ENCODE measurements at regions not wholly inside any gene's neighbourhood (a gene's known extent, or its start where the extent isn't known, plus 50 kb on each side); places are given as distances from the start of the nearest gene placed in this dataset.
"Not testable (repeated sequence)": the region's sequence is repeated elsewhere in the genome, so short reads cannot be mapped to it uniquely, and the experiment has no call there.

DNA sequence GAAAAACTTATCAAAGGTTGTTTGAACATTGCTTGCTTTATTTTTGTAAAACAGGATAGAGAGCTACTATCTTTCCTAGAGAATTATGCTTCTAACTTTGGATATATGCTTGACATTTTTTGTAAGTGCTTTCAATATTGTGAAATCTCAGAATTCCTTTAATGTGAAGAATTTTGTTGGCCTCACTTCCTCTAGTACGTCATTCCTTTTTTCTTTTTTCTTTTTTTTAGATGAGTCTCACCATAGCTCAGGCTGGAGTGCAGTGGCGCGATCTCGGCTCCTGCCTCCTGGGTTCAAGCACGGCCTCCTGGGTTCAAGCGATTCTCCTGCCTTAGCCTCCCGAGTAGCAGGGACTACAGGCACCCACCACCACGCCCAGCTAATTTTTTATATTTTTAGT lies 668.1 kb downstream of the RFPL4B start:
- H3K4me3 ChIP-seq (ENCODE audit: low read depth, low read length): no peak overlapping the region
- TF ChIP-seq POLR2A (IDR thresholded peaks at IDR 0.05; ENCODE audit: extremely low read depth, insufficient read length) (no peak), MYC (IDR thresholded peaks at IDR 0.05; ENCODE audit: low read depth, low read length) (no peak)
- TF ChIP-seq, protein P1, sequence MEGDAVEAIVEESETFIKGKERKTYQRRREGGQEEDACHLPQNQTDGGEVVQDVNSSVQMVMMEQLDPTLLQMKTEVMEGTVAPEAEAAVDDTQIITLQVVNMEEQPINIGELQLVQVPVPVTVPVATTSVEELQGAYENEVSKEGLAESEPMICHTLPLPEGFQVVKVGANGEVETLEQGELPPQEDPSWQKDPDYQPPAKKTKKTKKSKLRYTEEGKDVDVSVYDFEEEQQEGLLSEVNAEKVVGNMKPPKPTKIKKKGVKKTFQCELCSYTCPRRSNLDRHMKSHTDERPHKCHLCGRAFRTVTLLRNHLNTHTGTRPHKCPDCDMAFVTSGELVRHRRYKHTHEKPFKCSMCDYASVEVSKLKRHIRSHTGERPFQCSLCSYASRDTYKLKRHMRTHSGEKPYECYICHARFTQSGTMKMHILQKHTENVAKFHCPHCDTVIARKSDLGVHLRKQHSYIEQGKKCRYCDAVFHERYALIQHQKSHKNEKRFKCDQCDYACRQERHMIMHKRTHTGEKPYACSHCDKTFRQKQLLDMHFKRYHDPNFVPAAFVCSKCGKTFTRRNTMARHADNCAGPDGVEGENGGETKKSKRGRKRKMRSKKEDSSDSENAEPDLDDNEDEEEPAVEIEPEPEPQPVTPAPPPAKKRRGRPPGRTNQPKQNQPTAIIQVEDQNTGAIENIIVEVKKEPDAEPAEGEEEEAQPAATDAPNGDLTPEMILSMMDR (IDR thresholded peaks at IDR 0.05; ENCODE audit: low read depth, low read length): no peak
- TF ChIP-seq, protein P2, sequence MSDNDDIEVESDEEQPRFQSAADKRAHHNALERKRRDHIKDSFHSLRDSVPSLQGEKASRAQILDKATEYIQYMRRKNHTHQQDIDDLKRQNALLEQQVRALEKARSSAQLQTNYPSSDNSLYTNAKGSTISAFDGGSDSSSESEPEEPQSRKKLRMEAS (IDR thresholded peaks at IDR 0.05; ENCODE audit: low read depth, low read length): no peak
- DNase-seq (ENCODE audit: low read depth): no peak

DNA sequence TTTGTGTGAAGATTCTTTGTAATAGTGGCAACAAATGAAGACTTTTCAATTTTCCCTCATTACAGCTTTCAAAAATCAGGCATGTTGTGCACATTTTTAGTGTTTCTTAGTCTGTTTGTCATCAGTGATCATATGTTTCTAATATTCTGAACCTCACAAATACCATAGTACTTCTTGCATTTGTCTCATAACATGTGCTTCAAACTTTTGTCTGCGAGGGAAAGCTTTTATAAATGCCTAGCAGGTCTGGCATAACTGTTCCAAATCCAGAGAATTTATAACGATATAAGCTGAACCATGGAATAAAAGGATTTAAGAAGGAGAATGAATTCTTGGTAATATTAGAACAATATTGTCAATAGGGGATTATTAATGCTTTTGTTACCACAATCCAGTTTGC lies 670.2 kb downstream of the RFPL4B start:
- H3K4me3 ChIP-seq (ENCODE audit: low read depth, low read length): no peak overlapping the region
- DNase-seq (ENCODE audit: low read depth): no peak
- TF ChIP-seq, protein P2 (IDR thresholded peaks at IDR 0.05; ENCODE audit: low read depth, low read length): no peak
- TF ChIP-seq, protein P1 (IDR thresholded peaks at IDR 0.05; ENCODE audit: low read depth, low read length): no peak
- TF ChIP-seq POLR2A (IDR thresholded peaks at IDR 0.05; ENCODE audit: extremely low read depth, insufficient read length) (no peak), MYC (IDR thresholded peaks at IDR 0.05; ENCODE audit: low read depth, low read length) (no peak)

DNA sequence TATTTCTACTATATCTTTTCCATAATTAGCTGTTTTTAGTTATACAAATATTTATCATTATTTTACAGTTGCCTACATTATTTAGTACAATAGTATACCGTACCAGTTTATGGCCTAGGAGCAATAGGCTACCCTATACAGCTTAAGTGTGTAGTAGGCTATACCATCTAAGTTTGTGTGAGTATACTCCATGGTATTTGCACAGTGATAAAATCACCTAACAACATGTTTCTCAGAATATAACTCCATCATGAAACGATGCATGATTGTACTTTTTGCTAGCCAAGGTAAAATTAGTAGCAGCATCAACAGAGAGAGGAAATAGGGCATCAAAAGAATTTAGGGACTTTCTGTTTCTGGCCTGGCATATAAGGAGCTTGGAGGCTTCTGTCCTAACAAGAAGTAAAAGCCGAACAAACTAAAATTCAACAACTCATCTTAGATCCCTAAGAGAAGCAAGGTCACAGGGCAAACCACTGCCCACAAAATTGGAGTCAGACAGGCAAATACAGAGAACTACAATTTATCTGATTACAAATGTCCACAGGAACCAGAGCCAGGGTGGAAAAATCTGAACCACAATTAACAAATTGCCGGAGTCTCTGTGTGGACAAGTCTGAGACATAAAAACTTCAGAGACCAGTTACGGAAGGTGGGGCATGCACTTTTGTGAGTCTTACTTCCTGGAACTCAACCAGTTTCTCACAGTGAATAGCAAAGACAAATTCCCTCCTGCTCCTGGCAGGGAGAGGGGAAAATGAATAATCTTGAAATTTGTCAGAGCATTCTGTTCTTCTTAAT lies 671.4 kb downstream of the RFPL4B start:
- no peak overlapping the region for H3K4me3 ChIP-seq (ENCODE audit: low read depth, low read length)
- DNase-seq (ENCODE audit: low read depth): no peak

DNA sequence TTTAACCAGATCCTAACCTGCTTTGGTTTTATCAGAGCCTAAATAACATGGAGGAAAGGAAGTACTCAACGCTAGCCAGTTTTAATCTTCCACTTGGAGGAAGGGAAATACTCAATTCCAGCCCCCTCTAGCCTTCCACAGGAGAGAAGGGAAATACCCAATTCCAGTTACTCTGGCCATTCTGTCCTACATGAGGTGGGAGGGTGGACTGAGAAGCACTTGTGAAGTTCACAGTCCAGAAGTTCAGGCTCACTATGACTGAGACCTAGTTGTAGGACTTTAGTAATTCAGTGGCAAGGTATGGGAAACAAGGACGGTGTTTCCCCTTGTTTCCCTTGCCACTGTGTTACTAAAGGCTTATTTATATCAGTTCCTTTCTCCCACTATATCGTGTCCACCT lies 672.0 kb downstream of the RFPL4B start:
- TF ChIP-seq, protein P2 (IDR thresholded peaks at IDR 0.05; ENCODE audit: low read depth, low read length): no peak
- TF ChIP-seq MYC (IDR thresholded peaks at IDR 0.05; ENCODE audit: low read depth, low read length) (no peak), POLR2A (IDR thresholded peaks at IDR 0.05; ENCODE audit: extremely low read depth, insufficient read length) (no peak)
- DNase-seq (ENCODE audit: low read depth): no peak
- no peak overlapping the region for H3K4me3 ChIP-seq (ENCODE audit: low read depth, low read length)

More for the DNA sequence above, 671.4 kb downstream of the RFPL4B start:
- TF ChIP-seq, protein P1 (IDR thresholded peaks at IDR 0.05; ENCODE audit: low read depth, low read length): no peak
- TF ChIP-seq POLR2A (IDR thresholded peaks at IDR 0.05; ENCODE audit: extremely low read depth, insufficient read length) (no peak), MYC (IDR thresholded peaks at IDR 0.05; ENCODE audit: low read depth, low read length) (no peak)
- TF ChIP-seq, protein P2 (IDR thresholded peaks at IDR 0.05; ENCODE audit: low read depth, low read length): no peak

DNA sequence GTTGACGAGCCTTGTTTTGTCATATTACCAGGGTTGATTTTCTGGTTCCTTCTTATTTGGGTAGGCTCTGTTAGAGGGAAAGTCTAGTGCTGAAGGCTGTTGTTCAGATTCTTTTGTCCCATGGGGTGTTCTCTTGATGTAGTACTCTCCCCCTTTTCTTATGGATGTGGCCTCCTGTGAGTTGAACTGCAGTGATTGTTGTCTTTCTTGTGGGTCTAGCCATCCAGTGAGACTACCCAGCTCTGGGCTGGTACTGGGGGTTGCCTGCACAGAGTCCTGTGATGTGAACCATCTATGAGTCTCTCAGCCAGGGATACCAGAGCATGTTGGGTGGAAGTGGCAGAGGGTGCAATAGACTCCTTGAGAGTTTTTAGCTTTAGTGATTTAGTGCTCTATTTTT lies 680.6 kb downstream of the RFPL4B start:
- TF ChIP-seq, protein P2 (IDR thresholded peaks at IDR 0.05; ENCODE audit: low read depth, low read length): no peak
- TF ChIP-seq MYC (IDR thresholded peaks at IDR 0.05; ENCODE audit: low read depth, low read length) (no peak), POLR2A (IDR thresholded peaks at IDR 0.05; ENCODE audit: extremely low read depth, insufficient read length) (no peak)
- TF ChIP-seq, protein P1 (IDR thresholded peaks at IDR 0.05; ENCODE audit: low read depth, low read length): no peak
- H3K4me3 ChIP-seq (ENCODE audit: low read depth, low read length): no peak overlapping the region
- no peak for DNase-seq (ENCODE audit: low read depth)

DNA sequence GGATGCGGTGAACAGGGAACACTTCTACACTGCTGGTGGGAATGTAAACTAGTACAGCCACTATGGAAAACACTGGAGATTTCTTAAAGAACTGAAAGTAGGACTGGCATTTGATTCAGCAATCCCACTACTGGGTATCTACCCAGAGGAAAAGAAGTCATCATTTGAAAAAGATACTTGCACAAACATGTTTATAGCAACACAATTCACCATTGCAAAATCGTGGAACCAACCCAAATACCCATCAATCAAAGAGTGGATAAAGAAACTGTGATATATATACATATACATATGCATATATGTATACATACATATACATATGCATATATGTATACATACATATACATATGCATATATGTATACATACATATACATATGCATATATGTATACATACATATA lies 682.0 kb downstream of the RFPL4B start:
- DNase-seq (ENCODE audit: low read depth); H3K4me3 ChIP-seq (ENCODE audit: low read depth, low read length): not testable (repeated sequence)

Data from NB4 (cell line).